ENCODE measurements at regions not wholly inside any gene's neighbourhood (a gene's known extent, or its start where the extent isn't known, plus 50 kb on each side); places are given as distances from the start of the nearest gene placed in this dataset.
"Not testable (repeated sequence)": the region's sequence is repeated elsewhere in the genome, so short reads cannot be mapped to it uniquely, and the experiment has no call there.

DNA sequence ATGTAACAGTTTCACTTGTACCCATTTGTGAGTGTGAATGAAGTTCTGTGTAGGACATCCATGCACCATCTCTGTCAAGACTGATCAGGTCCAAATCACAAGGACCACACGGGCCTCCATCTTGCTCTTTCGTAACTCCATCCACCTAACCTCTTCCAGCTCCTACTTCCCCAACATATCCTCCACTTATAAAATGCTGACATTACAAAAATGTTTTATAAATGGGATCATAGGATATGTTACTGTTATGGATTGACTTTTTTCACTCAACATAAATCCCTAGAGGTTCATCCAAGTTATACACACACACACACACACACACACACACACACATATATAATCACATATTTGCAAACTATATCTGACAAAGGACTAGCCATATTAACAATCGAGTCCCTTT lies 476.8 kb downstream of the ZNF516 start:
- Mint-ChIP-seq H3K4me3 (no peak overlapping the region), H3K9me3 (peaks cover 8% of the 10 kb centered on the region), H3K27me3 (no peaks in the 10 kb centered on the region), H3K36me3 (ENCODE audit: insufficient read depth) (no peaks in the 10 kb centered on the region), H3K4me1 (no peaks in the 10 kb centered on the region), H3K27ac (ENCODE audit: low read depth) (no peak overlapping the region)
- ATAC-seq (replicated peaks; ENCODE audit: extremely low read depth, poor library complexity, severe bottlenecking) (no peak), DNase-seq (ENCODE audit: low spot score in 2 of 2) (no peak)

DNA sequence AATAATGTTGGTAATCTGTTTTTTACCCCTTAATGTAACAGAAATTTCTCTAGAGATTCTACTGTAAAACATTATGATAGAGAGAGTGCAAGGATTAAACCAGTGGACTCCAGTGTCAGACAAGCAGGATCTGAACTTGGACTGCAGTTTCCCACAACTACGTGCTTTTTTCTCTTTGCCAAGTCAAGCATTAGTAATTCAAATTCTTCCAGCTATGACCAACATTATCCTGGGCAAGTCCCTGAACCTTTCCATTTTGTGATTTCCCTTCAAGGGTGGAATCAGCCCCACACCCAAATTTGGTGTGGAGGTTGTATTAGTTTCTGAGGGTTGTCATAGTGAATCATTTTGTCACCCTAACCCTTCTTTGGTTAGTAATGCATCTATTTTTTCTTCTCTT lies 482.0 kb downstream of the ZNF516 start:
- no peaks in the 10 kb centered on the region for H3K4me1 Mint-ChIP-seq
- H3K36me3 Mint-ChIP-seq (ENCODE audit: insufficient read depth) = no peaks in the 10 kb centered on the region
- H3K9me3 Mint-ChIP-seq = peaks cover 8% of the 10 kb centered on the region
- ATAC-seq (replicated peaks; ENCODE audit: extremely low read depth, poor library complexity, severe bottlenecking) (no peak), DNase-seq (ENCODE audit: low spot score in 2 of 2) (no peak)
- H3K4me3 Mint-ChIP-seq = no peak overlapping the region
- H3K27me3 Mint-ChIP-seq = no peaks in the 10 kb centered on the region
- no peak overlapping the region for H3K27ac Mint-ChIP-seq (ENCODE audit: low read depth)

DNA sequence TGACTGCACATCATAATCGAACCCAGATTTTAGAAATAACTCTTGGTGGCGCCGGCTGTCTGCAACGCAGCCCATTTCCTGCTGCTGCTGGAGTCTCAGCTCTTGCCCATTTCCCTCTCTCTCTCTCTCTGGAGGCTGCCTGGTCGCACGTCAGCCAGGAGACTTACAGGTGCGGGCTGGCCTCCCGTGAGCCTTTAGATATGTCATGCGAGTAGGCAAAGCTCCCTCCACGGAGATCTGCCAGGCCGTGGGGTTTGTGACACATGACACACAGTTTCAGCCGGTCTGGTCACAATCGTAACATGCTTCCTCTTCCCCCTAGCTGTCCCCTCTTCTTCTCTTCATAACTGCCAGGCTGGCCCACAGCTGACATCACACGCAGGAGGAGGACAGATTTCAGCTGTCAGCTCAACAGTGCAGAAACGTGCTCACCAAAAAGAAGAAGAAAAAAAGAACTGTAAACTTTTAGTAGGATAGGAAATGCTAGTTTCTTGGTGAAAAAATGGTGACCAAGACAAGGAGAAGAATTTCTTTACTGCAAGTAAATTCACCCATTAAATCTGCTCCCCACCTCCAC lies 489.3 kb downstream of the ZNF516 start:
- Mint-ChIP-seq H3K27me3 (no peaks in the 10 kb centered on the region), H3K9me3 (peaks cover 7% of the 10 kb centered on the region), H3K4me1 (no peaks in the 10 kb centered on the region), H3K27ac (ENCODE audit: low read depth) (no peak overlapping the region), H3K36me3 (ENCODE audit: insufficient read depth) (no peaks in the 10 kb centered on the region), H3K4me3 (no peak overlapping the region)
- ATAC-seq (replicated peaks; ENCODE audit: extremely low read depth, poor library complexity, severe bottlenecking) (no peak), DNase-seq (ENCODE audit: low spot score in 2 of 2) (no peak)

DNA sequence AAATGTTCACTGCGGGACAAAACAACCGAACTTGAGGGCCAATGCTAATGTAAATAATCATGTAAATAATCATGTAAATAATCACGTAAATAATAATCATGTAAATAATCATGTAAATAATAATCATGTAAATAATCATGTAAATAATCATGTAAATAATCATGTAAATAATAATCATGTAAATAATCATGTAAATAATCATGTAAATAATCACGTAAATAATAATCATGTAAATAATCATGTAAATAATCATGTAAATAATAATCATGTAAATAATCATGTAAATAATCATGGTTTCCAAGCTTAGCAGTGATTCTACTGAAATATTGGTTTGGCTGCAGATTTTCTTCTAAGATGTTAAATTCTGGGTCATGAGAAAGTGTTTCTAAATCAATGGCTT lies 507.1 kb downstream of the ZNF516 start:
- H3K4me1 Mint-ChIP-seq; DNase-seq (ENCODE audit: low spot score in 2 of 2); H3K9me3 Mint-ChIP-seq; H3K27ac Mint-ChIP-seq (ENCODE audit: low read depth); ATAC-seq (replicated peaks; ENCODE audit: extremely low read depth, poor library complexity, severe bottlenecking); H3K27me3 Mint-ChIP-seq; H3K4me3 Mint-ChIP-seq; H3K36me3 Mint-ChIP-seq (ENCODE audit: insufficient read depth): not testable (repeated sequence)

DNA sequence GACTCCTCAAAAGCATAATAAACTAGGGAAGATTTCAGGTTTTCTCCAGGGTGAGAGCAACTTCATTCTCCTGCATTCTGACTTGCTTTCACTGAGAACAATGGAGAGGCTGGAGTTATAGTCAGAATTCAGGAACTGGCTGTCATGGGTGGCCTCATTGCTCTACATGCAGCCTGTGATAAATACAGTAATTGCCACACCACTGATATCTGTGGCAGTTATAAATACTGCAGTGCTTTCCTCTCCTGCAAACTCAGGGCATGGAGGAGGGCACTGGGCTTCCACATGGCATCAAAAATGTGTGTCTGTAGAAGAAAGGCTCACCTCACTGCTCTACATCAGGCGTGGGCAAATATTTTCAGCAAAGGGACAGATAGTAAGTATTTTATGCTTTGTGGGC lies 510.2 kb downstream of the ZNF516 start:
- no peaks in the 10 kb centered on the region for H3K4me1 Mint-ChIP-seq
- H3K9me3 Mint-ChIP-seq = peaks cover 8% of the 10 kb centered on the region
- H3K4me3 Mint-ChIP-seq = no peak overlapping the region
- DNase-seq (ENCODE audit: low spot score in 2 of 2) (no peak), ATAC-seq (replicated peaks; ENCODE audit: extremely low read depth, poor library complexity, severe bottlenecking) (no peak)
- no peaks in the 10 kb centered on the region for H3K36me3 Mint-ChIP-seq (ENCODE audit: insufficient read depth)
- no peak overlapping the region for H3K27ac Mint-ChIP-seq (ENCODE audit: low read depth)
- H3K27me3 Mint-ChIP-seq = no peaks in the 10 kb centered on the region

DNA sequence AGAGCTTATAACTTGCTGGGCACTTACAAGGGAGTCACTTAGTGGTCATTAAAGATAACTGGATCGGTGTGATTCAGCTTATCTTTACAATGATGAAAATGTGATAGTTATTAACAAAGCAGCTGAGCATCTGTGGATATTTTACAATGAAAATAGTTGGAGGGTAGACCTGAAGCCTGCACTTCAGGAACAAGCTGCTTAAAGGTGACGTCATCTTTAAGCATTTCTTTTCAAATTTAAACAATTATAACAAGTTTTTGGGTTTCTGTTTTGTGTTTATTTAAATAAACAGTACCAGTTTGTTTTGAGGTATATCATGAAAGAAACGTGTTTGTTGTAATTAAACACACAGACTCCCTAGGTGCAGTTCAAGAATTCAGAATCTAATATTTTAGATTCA lies 513.9 kb downstream of the ZNF516 start:
- H3K36me3 Mint-ChIP-seq (ENCODE audit: insufficient read depth) = no peaks in the 10 kb centered on the region
- no peak overlapping the region for H3K27ac Mint-ChIP-seq (ENCODE audit: low read depth)
- DNase-seq (ENCODE audit: low spot score in 2 of 2) (no peak), ATAC-seq (replicated peaks; ENCODE audit: extremely low read depth, poor library complexity, severe bottlenecking) (no peak)
- H3K4me3 Mint-ChIP-seq = no peak overlapping the region
- no peaks in the 10 kb centered on the region for H3K4me1 Mint-ChIP-seq
- peaks cover 8% of the 10 kb centered on the region for H3K9me3 Mint-ChIP-seq
- H3K27me3 Mint-ChIP-seq = no peaks in the 10 kb centered on the region

DNA sequence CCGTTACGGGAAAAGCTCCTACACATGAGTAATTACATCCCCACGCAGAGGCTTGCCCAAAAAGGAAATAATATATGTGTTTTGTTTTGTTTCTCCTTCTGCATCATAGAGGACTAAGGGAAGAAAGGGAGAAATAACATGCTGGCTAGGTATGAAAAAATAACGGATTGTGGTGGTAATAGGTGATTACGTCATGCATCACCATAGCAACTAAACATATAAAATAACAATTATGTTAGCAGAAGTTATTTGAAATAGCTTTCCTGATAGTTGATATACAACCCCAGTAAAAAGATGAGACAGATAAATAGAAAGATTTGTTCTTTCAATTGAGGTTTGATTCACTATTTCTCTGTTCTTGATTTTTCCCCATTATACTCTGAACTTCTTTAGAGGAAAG lies 518.0 kb downstream of the ZNF516 start:
- peaks cover 12% of the 10 kb centered on the region for H3K9me3 Mint-ChIP-seq
- no peaks in the 10 kb centered on the region for H3K27me3 Mint-ChIP-seq
- DNase-seq (ENCODE audit: low spot score in 2 of 2) = no peak
- H3K36me3 Mint-ChIP-seq (ENCODE audit: insufficient read depth) = no peaks in the 10 kb centered on the region
- no peak overlapping the region for H3K4me3 Mint-ChIP-seq
- no peak for ATAC-seq (replicated peaks; ENCODE audit: extremely low read depth, poor library complexity, severe bottlenecking)
- H3K27ac Mint-ChIP-seq (ENCODE audit: low read depth) = no peak overlapping the region
- no peaks in the 10 kb centered on the region for H3K4me1 Mint-ChIP-seq

DNA sequence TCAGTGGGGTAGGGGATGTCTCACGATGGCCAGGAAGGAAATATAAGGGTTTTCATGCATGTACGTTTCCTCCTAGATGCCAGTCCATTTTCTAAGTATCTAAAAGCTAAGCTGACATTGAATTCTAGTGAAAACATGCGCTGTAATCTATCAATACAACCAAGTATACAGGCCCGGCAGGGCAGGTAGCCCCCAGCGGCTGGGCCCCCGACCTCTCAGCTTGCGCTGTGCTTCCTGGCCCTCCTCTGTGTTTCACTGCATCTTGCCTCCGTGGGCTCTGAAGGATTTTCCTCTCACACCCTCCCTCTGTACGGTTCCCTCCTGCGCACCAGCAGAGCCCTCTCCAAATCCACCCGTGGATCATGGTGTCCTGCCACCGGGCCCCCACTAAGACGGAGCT lies 524.8 kb downstream of the ZNF516 start:
- H3K27ac Mint-ChIP-seq (ENCODE audit: low read depth) = no peak overlapping the region
- H3K9me3 Mint-ChIP-seq = peaks cover 7% of the 10 kb centered on the region
- ATAC-seq (replicated peaks; ENCODE audit: extremely low read depth, poor library complexity, severe bottlenecking) = no peak
- no peak overlapping the region for H3K4me3 Mint-ChIP-seq
- no peak for DNase-seq (ENCODE audit: low spot score in 2 of 2)
- H3K4me1 Mint-ChIP-seq = no peaks in the 10 kb centered on the region
- H3K27me3 Mint-ChIP-seq = no peaks in the 10 kb centered on the region
- no peaks in the 10 kb centered on the region for H3K36me3 Mint-ChIP-seq (ENCODE audit: insufficient read depth)

DNA sequence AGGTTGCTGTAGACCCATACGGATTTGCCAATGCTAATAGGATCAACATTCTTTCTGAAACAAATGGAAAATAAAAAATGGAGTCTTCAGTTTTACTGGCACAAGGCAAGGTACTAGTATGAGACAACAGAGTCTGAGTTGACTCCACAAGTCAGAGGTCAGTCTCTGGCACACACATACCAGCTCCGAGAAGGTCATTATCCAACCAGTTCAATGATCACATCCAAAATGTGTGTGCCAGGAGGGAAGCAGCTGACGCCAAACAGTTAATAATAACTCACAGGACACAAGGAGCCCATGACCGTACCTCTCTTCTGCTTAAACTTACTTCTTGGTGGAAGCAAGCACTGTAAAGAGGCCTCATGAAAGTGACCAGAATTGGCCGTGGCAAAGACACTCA lies 528.6 kb downstream of the ZNF516 start:
- ATAC-seq (replicated peaks; ENCODE audit: extremely low read depth, poor library complexity, severe bottlenecking) (no peak), DNase-seq (ENCODE audit: low spot score in 2 of 2) (no peak)
- H3K4me3 Mint-ChIP-seq = no peak overlapping the region
- no peaks in the 10 kb centered on the region for H3K27me3 Mint-ChIP-seq
- no peaks in the 10 kb centered on the region for H3K36me3 Mint-ChIP-seq (ENCODE audit: insufficient read depth)
- H3K27ac Mint-ChIP-seq (ENCODE audit: low read depth) = no peak overlapping the region
- H3K4me1 Mint-ChIP-seq = no peaks in the 10 kb centered on the region
- no peaks in the 10 kb centered on the region for H3K9me3 Mint-ChIP-seq

DNA sequence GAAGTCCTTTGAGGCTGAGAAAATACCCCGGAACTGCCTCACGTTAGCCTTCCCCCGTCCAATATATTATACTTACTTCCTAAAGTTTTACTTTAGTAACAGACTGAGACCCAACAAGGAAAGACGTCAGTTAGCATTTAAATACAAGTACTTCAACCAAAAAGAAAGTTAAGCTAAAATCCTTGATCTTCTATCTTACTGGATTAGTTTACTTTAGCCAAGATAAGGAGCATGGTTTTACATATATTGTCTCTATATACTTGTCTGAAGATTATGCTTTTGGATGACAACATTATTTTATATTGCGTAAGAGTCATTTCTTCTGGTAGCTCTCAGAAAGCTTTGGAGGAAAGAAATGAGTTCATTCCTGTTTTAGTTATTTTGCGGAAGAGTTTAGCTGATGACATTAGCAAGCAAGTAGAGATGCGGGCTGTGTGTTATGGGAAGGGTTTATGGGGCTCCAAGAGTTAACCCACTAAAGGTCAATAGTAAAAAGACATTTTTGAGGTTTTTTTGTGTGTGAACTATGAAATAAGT lies 532.9 kb downstream of the ZNF516 start:
- Mint-ChIP-seq H3K4me3 (no peak overlapping the region), H3K27me3 (no peaks in the 10 kb centered on the region), H3K4me1 (no peaks in the 10 kb centered on the region), H3K9me3 (peaks cover 6% of the 10 kb centered on the region), H3K27ac (ENCODE audit: low read depth) (no peak overlapping the region), H3K36me3 (ENCODE audit: insufficient read depth) (no peaks in the 10 kb centered on the region)
- ATAC-seq (replicated peaks; ENCODE audit: extremely low read depth, poor library complexity, severe bottlenecking) (no peak), DNase-seq (ENCODE audit: low spot score in 2 of 2) (no peak)

DNA sequence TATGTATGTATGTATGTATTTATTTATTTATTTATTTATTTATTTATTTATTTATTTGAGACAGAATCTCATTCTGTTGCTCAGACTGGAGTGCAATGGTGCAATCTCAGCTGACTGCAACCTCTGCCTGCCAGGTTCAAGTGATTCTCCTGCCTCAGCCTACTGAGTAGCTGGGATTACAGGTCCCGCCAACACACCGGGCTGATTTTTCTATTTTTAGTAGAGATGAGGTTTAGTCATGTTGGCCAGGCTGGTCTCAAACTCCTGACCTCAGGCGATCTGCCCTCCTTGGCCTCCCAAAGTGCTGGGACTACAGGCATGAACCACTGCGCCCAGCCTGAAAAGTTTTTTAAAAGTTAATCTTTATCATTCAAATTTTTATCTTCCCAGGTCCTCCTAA lies 532.9 kb upstream of the SMIM21 start:
- ATAC-seq (replicated peaks; ENCODE audit: extremely low read depth, poor library complexity, severe bottlenecking); H3K4me3 Mint-ChIP-seq; H3K4me1 Mint-ChIP-seq; H3K36me3 Mint-ChIP-seq (ENCODE audit: insufficient read depth); H3K27ac Mint-ChIP-seq (ENCODE audit: low read depth); H3K27me3 Mint-ChIP-seq; DNase-seq (ENCODE audit: low spot score in 2 of 2): not testable (repeated sequence)
- H3K9me3 Mint-ChIP-seq = peaks cover 11% of the 10 kb centered on the region

DNA sequence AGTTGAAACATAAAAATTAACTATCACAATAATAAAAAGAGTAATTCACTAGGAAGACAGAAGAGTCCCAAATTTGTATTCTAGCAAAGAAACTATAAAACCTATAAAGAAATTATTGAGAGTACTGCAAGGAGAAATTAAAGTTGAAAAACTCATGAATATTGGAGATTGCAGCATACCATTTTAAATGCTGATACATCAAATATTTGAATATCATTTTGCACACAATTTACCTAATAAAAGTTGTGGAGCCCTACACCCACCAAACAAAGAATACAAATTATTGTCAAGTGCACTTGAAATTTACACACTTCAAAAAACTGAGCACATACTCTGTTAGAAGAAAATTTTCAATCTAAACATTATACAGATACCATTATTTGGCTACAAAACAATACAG lies 531.6 kb upstream of the SMIM21 start:
- Mint-ChIP-seq H3K36me3 (ENCODE audit: insufficient read depth) (no peaks in the 10 kb centered on the region), H3K27me3 (no peaks in the 10 kb centered on the region), H3K27ac (ENCODE audit: low read depth) (no peak overlapping the region), H3K4me3 (no peak overlapping the region), H3K9me3 (peaks cover 11% of the 10 kb centered on the region), H3K4me1 (no peaks in the 10 kb centered on the region)
- no peak for DNase-seq (ENCODE audit: low spot score in 2 of 2)
- no peak for ATAC-seq (replicated peaks; ENCODE audit: extremely low read depth, poor library complexity, severe bottlenecking)

DNA sequence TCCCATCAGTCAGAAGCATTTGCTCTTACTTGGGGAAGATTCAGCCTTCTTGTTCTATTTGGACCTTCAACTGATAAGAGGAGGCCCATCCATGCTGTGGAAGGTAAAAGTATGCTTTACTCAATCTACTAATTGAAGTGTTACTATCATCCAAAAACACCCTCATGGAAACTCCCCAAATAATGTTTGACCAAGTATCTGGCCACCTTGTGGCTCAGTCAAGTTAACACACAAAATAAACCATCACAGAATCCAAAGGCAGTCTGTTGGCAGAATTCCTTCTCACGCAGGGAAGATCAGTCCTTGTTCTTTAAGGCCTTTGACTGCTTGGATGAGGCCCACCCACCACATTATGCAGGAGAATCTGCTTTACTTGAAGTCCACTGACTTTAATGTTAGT lies 531.2 kb upstream of the SMIM21 start:
- Mint-ChIP-seq H3K36me3 (ENCODE audit: insufficient read depth) (no peaks in the 10 kb centered on the region), H3K9me3 (peaks cover 11% of the 10 kb centered on the region), H3K27me3 (no peaks in the 10 kb centered on the region), H3K4me3 (no peak overlapping the region), H3K4me1 (no peaks in the 10 kb centered on the region), H3K27ac (ENCODE audit: low read depth) (no peak overlapping the region)
- ATAC-seq (replicated peaks; ENCODE audit: extremely low read depth, poor library complexity, severe bottlenecking) (no peak), DNase-seq (ENCODE audit: low spot score in 2 of 2) (no peak)
